HS-27A (cell line): ENCODE measurements at regions not wholly inside any gene's neighbourhood (a gene's known extent, or its start where the extent isn't known, plus 50 kb on each side); places are given as distances from the start of the nearest gene placed in this dataset.
A peak's percentile ranks its signal among the peaks of the same experiment; 100 is the strongest.
"Not testable (repeated sequence)": the region's sequence is repeated elsewhere in the genome, so short reads cannot be mapped to it uniquely, and the experiment has no call there.

Experiments used
- DNase-seq: peaks from one replicate; pipeline ENCODE4 v3.0.0-alpha.2; 2012; ENCODE audit warnings: low read depth, missing footprints

DNA sequence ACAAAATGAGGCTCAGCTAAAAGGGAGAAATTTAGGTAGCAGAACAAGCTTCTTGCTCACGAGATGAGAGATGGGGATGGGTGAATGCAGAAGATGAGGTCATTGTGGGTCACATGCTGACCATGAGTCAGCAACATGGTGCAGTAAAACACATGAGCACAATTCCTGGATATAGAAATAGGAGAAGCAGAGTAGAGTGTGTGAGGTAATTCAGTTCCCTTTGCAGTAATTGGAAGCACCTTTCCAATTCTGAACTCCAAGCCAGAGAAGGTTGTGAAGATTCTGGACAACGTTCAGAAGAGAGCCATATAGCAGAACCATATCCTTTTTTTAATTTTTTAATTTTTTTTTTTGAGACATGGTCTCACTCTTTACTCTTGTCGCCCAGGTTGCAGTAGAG is 62.0 kb upstream of the LMNTD1 start:
- DNase-seq, result peak; percentile 46

DNA sequence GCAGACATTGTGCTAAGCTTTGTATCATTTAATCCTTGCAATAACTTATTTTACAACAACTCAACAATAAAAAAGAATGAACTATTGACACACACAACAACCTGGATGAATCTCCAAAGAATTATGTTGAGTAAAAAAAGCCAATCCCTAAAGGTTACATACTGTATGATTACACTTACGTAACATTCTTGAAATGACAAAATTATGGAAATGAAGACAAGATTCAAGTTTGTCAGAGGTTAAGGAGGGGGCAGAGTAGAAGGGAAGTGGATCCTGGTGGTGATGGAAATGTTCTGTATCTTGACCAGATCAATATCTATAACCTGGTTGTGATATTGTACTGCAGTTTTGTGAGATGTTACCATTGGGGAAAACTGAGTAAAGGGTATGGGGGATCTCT is 63.2 kb upstream of the LMNTD1 start:
- no peak for DNase-seq

DNA sequence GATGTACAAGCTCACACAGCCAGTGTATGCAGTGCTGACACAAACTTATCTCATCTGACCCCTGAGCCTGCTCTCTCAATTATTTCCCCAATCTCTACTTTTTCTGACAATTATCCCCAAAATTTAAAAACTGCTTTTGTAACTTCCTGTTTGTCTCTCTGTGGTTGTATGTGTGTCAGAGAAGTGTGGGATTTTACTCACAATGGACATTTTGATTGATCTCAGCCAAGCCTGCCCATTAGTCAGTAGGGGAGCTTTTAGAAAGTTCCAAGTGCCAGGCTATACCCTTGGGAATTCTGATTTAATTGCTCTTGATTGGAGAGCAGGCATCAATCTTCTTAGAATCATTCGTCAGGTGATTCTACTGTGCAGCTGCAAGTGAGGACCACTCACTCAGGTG is 64.9 kb upstream of the LMNTD1 start:
- DNase-seq, result no peak

DNA sequence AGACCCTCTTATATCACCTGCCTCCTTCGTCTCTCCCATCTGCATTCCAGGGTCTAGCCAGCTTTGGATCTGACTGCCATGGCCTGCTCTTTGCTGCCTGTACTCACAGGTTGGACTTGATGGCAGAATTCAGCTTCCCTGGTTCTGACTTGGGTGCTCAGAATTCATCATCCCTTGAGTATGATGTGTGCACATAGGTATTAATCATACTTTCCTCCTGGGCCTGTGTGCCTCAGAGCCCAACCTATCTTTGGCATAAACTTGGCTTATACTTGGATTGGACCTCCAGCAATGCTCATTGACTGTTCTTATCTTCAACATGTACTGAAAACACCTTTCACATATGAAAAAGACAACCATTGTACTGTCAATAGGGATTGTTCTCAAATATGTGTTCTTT is 70.7 kb upstream of the LMNTD1 start:
- no peak for DNase-seq

DNA sequence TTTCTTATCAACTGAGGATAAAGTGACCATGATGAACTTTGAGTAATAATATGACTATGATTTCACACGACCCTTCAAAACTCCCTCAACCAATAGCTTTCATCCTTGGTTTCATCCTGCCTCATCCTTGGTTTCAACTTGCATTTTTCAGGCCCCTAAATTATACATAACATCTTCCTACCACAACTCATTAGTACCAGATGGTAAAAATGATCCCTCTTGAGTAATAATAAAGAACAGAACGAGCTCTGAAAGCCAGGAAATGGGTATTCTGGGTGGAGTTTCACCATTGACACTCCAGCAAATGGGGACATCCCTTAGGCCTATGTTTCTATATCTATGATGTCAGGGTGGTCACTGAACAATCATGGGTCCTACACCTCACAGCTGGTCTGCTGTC is 72.1 kb upstream of the LMNTD1 start:
- no peak for DNase-seq

DNA sequence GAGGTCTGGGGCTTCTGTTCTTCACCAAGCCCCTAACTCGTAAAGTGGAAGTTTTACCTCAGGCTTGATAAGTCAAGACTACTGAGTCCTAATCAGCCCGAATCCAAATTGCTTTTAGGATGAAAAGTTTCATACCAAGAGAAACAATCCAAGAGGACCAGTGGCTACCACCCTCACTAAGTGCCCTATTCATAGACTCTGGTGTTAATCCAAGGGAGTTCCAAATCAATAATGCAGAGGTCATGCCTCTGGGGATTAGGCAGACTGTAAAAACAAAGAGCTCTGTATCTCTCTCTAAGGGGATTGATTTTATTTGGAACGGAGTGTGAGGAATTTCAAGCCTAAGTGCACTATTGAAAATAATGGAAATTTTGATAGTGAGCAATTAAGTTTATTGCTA is 76.3 kb upstream of the LMNTD1 start:
- DNase-seq, result no peak

DNA sequence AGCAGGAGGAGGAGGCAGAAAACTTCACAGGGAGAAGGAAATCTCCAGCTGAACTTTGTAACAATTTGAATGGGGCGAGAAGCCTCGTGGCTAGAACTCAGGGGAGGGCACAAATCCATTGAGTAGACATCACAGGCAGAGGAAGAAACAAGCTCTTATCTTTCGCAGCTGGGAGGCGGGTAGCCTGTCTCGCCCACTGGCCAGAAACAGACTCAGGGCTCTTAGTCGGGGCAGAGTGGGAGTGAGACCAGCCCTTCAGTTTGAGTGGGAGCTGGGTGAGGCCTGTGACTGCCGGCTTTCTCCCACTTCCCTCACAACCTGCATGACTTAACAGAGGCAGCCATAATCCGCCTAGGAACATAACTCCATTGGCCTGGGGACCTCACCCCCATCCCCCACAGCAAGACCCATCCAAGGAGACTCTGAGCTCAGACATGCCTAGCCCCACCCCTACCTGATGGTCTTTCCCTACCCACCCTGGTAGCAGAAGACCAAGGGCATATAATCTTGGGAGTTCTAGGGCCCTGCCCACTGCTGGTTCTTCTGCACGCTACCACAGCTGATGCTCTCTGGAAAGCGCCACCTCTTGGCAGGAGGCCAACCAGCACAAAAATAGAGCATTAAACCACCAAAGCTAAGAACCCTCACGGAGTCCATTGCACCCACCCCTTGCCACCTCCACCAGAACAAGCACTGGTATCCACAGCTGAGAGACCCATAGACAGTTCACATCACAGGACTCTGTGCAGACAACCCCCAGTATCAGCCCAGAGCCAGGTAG is 77.8 kb upstream of the LMNTD1 start:
- DNase-seq, result not testable (repeated sequence)

DNA sequence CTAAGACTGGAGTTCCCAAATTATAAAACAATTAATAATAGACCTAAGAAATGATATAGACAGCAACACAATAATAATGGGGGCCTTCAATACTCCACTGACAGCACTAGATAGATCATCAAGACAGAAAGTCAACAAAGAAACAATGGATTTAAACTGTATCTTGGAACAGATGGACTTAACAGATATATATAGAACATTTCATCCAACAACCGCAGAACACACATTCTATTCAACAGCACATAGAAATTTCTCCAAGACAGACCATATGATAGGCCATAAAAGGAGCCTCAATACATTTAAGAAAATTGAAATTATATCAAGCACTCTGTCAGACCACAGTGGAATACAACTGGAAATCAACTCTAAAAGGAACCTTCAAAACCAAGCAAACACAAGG is 80.1 kb upstream of the LMNTD1 start:
- not testable (repeated sequence) for DNase-seq

DNA sequence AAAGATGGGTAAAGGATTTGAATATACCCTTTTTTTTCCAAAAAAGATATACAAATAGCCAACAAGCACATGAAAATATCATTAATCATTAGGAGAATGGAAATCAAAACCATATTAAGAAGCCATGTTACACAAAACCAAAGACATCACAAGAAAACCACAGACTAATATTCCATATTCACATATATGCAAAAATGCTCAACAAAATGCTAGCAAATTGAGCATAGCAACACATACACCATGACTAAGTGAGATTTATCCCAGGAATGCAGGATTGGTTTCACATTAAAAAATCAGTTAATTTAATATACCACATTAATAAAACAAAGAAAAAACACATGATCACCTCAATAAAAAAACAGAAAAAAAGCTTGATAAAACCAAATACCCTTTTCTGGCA is 84.7 kb upstream of the LMNTD1 start:
- DNase-seq, result no peak

DNA sequence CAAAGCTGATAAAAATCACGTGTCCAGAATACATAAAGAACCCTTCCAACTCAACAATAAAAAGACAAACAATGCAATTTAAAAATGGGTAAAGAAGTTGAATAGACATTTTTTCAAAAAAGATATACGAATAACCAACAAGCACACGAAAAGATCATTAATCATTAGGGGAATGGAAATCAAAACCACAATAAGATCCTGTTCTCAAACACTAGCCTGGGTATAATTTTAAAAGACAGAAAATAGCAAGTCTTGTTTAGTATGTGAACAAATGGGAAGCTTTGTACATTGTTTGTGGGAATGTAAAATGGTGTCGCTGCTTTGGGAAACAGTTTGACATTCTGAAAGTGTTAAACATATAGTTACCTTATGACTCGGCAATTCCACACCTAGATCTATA is 86.3 kb upstream of the LMNTD1 start:
- no peak for DNase-seq

DNA sequence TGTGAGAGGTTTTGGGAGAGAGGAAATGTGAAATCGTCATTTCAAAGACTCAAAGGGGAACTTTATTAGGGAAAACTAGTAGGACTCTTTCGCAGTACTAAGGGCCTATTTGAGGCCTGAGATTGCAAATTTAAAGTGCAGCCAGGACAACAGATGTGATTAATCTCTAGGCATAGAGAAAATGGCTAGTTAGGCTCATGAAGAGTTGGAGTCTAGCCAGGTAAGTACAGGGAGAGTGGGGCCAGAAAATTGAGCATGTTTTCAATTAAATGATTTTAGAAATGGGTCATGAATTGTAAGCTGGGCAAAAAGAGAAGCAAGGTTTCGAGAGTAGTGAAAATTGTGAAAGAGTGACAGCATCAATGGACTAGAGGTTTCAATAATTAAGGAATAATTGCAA is 91.9 kb upstream of the LMNTD1 start:
- no peak for DNase-seq

DNA sequence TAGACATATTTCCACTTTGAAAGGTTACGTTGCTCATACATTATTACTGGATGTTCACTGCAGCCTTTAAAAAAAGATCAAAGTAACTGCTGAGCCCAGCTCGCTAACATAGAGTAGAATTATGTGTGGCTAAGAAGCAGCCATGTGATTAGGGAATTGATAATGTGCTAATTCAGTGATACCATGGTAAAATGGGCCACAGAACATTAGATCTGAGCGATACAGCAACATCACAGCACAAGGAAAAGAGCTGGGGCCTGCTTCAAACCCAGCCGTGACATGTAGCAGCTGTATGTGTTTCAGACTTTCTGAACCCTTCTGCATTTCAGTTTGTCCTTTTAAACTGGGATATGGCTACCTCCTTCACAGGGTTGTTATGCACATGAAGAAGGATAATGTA is 92.3 kb upstream of the LMNTD1 start:
- no peak for DNase-seq

DNA sequence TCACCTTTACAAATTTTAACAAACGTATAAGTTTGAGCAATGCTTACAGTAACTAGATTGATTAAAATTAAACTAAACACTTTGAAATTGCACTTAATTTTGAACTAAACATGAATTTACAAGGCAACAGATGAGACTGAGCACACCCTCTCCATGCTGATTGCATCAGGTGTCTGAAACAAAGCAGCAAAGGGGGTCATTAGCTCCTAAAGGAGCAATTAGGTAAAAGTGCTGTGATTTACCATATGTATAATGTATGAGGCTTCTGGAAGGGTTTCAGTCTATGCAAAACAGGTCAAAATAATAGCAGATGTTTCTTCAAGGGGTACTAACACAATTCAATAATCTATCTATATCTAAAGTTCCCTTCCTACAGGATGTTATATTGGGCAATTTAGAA is 98.8 kb upstream of the LMNTD1 start:
- no peak for DNase-seq

DNA sequence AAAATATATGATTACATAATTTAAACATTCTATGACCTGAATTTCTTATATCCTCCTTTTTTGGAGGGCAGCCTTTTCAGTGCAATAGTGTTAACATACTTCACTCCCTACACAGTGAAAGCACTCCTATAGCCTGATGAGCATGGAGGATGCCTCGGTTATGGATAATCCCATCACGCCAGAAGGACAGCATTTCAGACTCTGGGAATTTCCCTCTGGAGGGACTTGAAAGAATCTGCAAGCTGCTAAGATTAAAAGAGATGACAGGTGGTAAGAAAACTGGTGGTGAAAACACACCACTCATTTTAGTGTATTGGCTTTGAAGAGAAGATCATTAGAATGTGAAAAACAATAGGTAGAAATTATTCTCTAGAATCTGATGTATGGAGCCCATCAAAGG is 99.3 kb upstream of the LMNTD1 start:
- no peak for DNase-seq

DNA sequence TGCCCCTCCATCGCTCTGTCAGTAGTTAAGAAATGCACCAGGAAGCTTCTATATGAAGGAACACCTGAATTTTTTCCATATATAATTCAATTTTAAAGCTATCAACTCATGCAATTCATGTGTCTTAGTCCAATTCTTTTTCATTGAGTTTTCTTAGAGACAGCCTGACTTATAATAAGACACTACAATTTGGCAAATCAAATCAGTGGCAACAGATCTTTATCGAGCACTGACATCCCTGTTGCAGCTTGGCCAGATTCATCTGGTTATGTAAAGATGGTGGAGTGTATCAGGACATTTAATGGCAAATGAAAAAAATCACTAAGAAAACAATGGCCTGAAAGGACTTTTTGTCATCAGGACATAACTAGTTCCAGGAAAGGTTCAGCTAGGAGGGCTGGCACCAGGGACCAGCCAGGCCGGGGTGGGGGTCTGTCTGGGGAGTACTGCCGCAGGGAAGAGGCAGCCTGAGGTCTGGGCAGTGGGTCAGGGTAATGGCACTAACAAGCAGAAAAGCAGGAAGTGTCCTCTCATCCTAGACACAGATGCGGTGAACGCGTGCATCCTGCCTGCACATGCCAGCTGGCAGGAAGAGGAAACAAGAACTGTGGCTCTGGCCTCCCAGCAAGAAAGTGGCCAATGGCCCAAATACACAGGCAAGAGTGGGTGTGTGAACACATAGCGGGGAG is 100.5 kb upstream of the LMNTD1 start:
- DNase-seq, result no peak

DNA sequence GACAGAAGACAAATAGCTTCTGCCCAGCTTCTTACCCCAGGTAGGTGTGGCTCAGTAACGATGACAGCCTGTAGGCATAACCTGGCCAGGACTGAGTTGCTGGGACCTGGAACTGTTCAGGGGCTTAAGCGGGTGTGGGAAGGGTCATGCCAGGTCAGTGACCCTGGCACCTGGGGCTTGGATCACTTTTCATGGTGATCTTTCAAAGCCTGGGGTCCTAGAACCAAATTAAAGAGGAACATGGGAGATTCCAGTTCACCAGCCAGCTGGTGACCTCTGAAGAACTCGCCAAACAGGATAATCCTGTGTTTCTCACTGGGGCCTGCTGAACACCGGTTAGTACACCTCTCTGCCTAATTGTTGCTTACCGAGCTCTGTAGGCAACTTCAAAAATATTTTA is 102.6 kb upstream of the LMNTD1 start:
- no peak for DNase-seq

DNA sequence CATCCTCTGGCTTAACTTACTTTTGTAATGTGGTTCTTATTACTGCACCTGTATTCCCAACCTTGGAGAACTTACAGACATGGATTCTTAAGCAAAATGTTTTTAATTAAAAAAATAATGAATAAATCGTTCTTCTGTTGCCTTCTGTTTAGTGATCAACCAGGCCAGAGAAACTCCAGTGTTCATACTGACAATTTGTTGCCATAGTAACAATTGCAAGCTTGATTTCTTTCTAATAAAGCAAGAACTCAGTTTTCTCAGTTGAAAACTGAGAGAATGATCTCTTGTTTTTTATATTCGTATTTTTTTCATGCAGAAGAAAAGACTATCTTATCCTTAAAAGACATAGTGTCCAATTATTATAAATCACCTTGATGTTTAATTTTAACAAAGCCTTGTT is 106.5 kb upstream of the LMNTD1 start:
- no peak for DNase-seq

DNA sequence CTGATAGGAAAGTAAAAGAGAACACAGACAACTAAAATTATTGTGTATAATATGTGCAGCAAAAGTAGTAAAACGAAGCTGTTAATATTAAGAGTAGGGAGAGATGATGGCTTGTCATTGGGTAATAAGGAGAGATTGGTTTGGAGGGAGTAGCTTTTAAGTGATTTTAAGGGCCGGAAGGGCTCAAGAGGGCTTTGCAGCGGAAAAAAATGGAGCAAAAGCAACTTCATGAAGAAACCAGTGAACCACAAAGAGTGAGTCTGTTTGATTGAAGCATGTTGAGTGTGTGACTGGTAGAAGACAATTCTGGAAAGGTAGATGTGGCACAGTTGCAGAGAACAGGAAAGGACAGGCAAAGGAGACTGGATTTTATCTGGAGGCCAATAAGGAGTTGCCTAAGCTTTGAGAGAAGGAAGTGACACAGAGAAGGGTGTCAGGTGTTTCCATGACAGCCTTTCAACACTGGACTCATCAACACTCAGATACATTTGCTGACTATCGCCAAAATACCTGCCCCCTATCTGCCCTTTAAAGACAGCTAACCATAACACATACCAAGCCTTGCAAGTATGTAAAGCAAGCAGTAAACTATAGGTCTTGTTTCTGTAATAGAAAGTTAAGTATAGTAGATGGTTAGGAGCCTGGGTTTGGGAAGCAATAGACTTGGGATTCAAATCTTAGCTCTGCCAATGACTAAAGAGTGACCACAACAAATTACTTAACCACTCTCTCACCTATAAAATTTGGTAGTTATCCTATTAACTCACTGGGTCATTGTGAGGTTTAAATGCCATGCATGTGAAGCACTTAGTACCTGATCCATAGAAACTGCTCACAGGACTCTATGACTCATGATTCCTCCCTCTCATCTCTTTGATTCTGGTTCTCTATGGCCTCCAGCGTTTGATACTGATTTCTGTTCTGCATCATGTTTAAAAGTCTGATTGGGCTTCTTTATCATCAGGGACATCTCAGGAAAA is 117.3 kb upstream of the LMNTD1 start:
- no peak for DNase-seq

DNA sequence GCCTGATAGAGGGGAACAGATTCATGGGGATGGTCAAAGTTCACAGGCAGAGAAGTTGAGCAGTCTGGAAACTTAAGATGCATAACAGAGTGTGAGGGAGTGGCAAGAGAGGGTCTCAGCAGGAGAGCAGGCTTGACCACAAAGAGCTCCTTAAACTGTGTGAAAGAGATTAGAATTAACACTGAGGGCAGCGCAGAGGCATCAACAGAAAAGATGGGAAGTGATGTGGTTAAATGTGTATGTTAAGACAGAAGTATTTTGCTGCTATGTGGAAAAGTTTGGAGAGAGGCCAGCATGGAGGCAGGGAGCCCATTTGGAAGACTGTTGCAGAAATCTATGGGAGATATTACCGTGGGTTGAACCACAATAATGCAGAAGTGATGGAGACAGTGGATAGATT is 122.7 kb upstream of the LMNTD1 start:
- no peak for DNase-seq

DNA sequence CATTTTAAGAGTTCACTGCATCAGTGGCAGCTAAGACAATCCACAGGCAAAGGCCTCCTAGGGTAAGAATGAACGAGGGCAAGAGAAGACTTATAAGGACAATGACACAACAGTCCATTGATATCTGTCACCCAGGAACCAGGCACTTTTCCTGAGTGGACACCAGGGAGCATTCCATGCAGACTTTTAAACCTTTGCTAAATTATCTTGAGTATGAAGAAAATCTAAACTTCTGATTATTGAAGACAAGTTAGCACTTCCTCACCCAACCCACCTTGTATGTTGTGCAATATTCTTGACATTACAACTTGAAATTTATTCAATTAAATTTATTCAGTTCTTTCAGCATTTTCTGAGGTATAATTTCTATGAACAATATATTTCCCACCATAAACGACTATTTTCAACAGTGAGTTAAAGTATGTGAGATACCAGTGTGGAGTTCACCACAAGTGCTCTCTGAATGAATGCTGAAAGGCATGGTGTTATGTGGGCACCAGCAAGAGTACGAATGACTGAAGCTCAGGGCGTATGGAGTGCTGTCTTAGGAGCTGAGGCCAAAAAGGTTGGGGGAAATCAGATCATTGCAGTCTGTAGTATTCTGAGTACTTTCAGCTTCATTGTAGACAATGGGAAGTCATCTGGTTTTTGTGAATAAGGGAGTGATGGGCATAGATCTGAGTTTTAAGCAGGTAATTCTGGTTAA is 124.3 kb upstream of the LMNTD1 start:
- no peak for DNase-seq

DNA sequence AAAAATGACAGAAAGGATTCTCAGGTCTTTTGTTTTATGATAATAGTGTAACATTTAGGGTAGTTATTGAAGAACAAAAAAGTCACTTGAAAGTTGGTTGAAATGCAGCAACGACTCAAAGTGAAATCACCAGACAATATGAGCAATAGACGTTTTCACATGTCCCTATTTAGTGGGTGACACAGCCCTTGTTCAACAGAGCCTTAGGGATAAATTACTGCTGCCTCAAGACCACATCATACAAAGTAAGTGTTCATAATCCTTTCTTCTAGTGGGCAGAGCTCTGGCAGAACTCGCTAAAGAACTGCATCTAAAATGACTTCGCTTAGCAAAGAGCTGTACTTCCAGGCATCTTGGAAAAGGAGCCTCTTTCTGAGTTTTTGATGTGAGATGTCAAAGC is 128.5 kb upstream of the LMNTD1 start:
- no peak for DNase-seq

DNA sequence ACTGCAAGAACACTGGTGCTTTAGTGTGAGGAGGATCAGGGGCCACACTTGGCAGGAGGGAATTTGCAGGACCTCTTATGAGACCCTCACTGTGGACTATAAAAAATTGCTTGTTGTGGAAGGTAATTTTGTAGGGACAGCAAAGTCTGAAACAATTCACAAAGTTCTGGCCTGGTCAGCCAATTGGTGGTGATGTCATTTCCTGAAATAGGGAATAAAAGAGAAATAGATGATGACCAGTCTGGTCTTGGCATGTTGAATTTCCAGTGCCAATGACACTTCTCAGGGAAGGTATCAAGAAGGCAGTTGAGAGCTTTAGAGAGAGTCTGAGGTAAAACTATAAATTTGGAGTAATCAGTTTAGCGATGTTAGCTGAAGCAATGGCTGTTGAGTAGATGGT is 129.3 kb upstream of the LMNTD1 start:
- no peak for DNase-seq
